K562 (cell line): ENCODE measurements at regions not wholly inside any gene's neighbourhood (a gene's known extent, or its start where the extent isn't known, plus 50 kb on each side); places are given as distances from the start of the nearest gene placed in this dataset.

ENCODE experiments used
- ETS1 ChIP-seq: conservative IDR thresholded peaks from 2 replicates; pipeline ENCODE4 v1.6.1; 2011; ENCODE audit warnings: low read depth, mild to moderate bottlenecking, low read length; ENCODE audit not compliant: control insufficient read depth
- HDAC1 ChIP-seq, 2 experiments: fragments of 450-650 bp; IDR thresholded peaks; 2 replicates each; pipeline ENCODE4 v1.6.1; 2016 to 2017; ENCODE audit warnings: inconsistent platforms in 1 of 2, mild to moderate bottlenecking in 1 of 2, moderate library complexity in 1 of 2
- KDM2B ChIP-seq: fragments of 250-450 bp; sonication (Bioruptor Pico); IDR thresholded peaks from 2 replicates; pipeline ENCODE4 v1.8.0; 2021; ENCODE audit warnings: mild to moderate bottlenecking, moderate library complexity
- MBD1 ChIP-seq: fragments of 250-450 bp; sonication (Bioruptor Pico); IDR thresholded peaks from 2 replicates; pipeline ENCODE4 v1.8.0; 2022; ENCODE audit warnings: inconsistent platforms
- MCM7 ChIP-seq, 2 experiments: fragments of 450-650 bp; IDR thresholded peaks; 2 replicates each; pipeline ENCODE4 v1.6.1; 2016 to 2018
- NFRKB ChIP-seq: fragments of 450-650 bp; IDR thresholded peaks from 2 replicates; pipeline ENCODE4 v1.6.1; 2016; ENCODE audit warnings: low read depth
- REST ChIP-seq, 2 experiments: fragments of 450-650 bp; formaldehyde crosslinking in 1 of 2; IDR thresholded peaks; 2 replicates each; pipeline versions ENCODE4 v1.4.0 to v1.6.1; 2014 to 2020; ENCODE audit warnings: mild to moderate bottlenecking in 2 of 2, borderline replicate concordance in 1 of 2, low read depth in 1 of 2
- ZBED1 ChIP-seq: IDR thresholded peaks from 2 replicates; pipeline ENCODE4 v1.6.1; 2014

- no peak for TF ChIP-seq MBD1 (CRISPR knock-in tag)
- no peak for TF ChIP-seq NFRKB
- no peak for TF ChIP-seq ETS1
- no peak for TF ChIP-seq MCM7 (IDR thresholded peaks at IDR 0.05)
- no peak for TF ChIP-seq KDM2B (CRISPR knock-in tag)
- no peak for TF ChIP-seq REST (IDR thresholded peaks at IDR 0.05; ENCODE audit: borderline replicate concordance)
- TF ChIP-seq REST (CRISPR knock-in tag; IDR thresholded peaks at IDR 0.05; ENCODE audit: low read depth), result no peak
- no peak for TF ChIP-seq ZBED1
- TF ChIP-seq HDAC1 (IDR thresholded peaks at IDR 0.05), result no peak
These were observed 372.6 kb upstream of the VRK2 start (continued) for GRCh38 chr2:57674025-57674424.
